ENCODE measurements at regions not wholly inside any gene's neighbourhood (a gene's known extent, or its start where the extent isn't known, plus 50 kb on each side); places are given as distances from the start of the nearest gene placed in this dataset.
A peak's percentile ranks its signal among the peaks of the same experiment; 100 is the strongest.

DNA sequence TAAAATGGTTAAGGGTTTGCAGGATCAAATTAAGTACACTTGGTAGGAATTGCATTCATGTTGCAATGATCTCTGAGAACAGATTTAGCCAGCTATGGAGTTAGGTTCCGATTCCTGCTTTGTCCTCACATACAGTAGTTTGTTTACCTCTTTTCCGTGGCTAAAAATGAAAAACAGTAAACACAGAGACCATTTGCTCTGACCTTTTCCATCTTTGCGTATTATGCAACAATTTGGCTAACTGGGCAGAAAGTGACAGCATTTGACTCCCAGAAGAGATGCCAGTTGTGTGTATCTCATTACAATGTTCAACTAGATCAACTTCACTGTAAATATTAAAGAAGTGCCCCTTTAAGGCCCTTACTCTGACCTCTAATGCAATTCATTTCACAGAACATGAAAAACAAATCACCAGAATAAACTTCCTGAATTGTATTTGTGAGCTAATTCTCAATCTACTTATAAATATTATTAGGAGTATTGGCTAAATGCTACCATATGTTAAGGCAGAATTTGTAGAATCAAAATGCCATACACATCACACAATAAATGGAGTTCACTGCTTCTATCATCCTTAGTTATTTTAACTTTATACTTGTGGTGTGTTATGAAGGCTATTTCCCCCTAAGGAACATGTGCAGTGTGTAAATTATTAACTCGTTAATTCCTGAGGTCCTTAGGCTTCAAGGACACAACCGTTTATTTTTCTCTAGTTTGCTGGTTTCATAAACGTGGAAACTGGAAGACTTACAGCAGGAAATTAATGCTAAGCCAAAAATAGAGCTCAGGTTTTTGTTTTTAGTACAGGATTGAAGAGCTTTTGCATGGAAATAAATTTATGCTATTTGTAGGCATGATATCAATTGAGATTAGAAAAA lies 380.7 kb upstream of the CITED2 start:
- Mint-ChIP-seq H3K27ac (no peak overlapping the region), H3K4me1 (peaks cover 16% of the 10 kb centered on the region), H3K9me3 (no peaks in the 10 kb centered on the region), H3K4me3 (no peak overlapping the region), H3K27me3 (ENCODE audit: insufficient read depth) (peaks cover 3% of the 10 kb centered on the region), H3K36me3 (ENCODE audit: low read depth) (no peaks in the 10 kb centered on the region)
- TF ChIP-seq, protein P1, sequence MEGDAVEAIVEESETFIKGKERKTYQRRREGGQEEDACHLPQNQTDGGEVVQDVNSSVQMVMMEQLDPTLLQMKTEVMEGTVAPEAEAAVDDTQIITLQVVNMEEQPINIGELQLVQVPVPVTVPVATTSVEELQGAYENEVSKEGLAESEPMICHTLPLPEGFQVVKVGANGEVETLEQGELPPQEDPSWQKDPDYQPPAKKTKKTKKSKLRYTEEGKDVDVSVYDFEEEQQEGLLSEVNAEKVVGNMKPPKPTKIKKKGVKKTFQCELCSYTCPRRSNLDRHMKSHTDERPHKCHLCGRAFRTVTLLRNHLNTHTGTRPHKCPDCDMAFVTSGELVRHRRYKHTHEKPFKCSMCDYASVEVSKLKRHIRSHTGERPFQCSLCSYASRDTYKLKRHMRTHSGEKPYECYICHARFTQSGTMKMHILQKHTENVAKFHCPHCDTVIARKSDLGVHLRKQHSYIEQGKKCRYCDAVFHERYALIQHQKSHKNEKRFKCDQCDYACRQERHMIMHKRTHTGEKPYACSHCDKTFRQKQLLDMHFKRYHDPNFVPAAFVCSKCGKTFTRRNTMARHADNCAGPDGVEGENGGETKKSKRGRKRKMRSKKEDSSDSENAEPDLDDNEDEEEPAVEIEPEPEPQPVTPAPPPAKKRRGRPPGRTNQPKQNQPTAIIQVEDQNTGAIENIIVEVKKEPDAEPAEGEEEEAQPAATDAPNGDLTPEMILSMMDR (conservative IDR thresholded peaks at IDR 0.05) = no peak
- Histone ChIP-seq H3K4me3 (ENCODE audit: low read length) (no peak overlapping the region), H3K36me3 (ENCODE audit: control insufficient read depth, insufficient read depth, low read length) (no peaks in the 10 kb centered on the region), H3K27ac (ENCODE audit: low read depth, low read length) (no peak overlapping the region), H3K27me3 (ENCODE audit: control insufficient read depth, insufficient read depth, low read length, poor library complexity, severe bottlenecking) (no peaks in the 10 kb centered on the region), H3K4me1 (ENCODE audit: control insufficient read depth, insufficient read depth, low read length) (peaks cover 19% of the 10 kb centered on the region), H3K9me3 (ENCODE audit: control insufficient read depth, low read length) (no peaks in the 10 kb centered on the region), H3K9ac (ENCODE audit: extremely low read depth, low read length, poor library complexity, severe bottlenecking) (no peak overlapping the region)
- DNase-seq = no peak
- WGBS, 2 experiments (ENCODE audit: insufficient coverage in 1 of 2, insufficient read length in 1 of 2) = 80 to 84% methylated on average over 6 of the region's 6 CpGs

DNA sequence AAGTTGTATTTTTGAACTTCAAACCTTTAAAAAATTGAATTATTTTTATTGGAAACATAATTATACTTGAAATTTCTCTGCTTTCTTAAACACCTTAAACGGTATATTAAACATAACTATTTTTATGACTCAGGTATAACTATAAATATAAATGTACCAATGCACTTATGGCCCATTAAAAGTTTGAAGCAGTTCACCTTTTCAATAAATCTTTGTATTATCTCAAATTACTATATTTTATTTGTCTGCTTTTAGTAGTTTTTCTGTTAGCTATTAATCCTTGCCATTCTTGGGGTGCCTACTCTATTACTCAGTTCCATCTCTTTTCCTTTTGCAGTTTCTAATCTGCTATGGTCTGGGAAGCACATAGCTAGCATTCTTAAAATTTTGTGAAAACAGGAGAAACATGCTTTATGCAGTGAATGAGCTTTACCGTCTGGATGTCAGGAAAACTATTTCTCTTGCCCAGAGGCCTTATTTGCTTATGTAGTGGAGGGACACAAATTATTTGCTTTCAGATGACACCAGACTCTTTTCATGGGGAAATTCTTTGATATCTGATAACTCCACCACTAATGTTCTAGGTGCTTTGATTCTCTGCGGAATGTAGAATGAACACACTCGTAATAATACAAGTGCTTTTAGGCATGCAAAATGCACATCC lies 378.9 kb upstream of the CITED2 start:
- no peaks in the 10 kb centered on the region for H3K9me3 ChIP-seq (ENCODE audit: control insufficient read depth, low read length)
- Mint-ChIP-seq H3K9me3 (no peaks in the 10 kb centered on the region), H3K4me1 (peaks cover 20% of the 10 kb centered on the region), H3K27ac (no peak overlapping the region), H3K4me3 (no peak overlapping the region), H3K27me3 (ENCODE audit: insufficient read depth) (peaks cover 3% of the 10 kb centered on the region), H3K36me3 (ENCODE audit: low read depth) (no peaks in the 10 kb centered on the region)
- H3K36me3 ChIP-seq (ENCODE audit: control insufficient read depth, insufficient read depth, low read length) = no peaks in the 10 kb centered on the region
- peak overlapping the region; percentile 14 for H3K4me3 ChIP-seq (ENCODE audit: low read length)
- WGBS, 2 experiments (ENCODE audit: insufficient coverage in 1 of 2, insufficient read length in 1 of 2) = 42 to 76% methylated on average over 2 to 3 of the region's 4 CpGs
- peaks cover 21% of the 10 kb centered on the region for H3K4me1 ChIP-seq (ENCODE audit: control insufficient read depth, insufficient read depth, low read length)
- H3K27ac ChIP-seq (ENCODE audit: low read depth, low read length) = no peak overlapping the region
- H3K27me3 ChIP-seq (ENCODE audit: control insufficient read depth, insufficient read depth, low read length, poor library complexity, severe bottlenecking) = no peaks in the 10 kb centered on the region
- no peak for DNase-seq
- TF ChIP-seq, protein P1 (conservative IDR thresholded peaks at IDR 0.05) = no peak
- H3K9ac ChIP-seq (ENCODE audit: extremely low read depth, low read length, poor library complexity, severe bottlenecking) = no peak overlapping the region

DNA sequence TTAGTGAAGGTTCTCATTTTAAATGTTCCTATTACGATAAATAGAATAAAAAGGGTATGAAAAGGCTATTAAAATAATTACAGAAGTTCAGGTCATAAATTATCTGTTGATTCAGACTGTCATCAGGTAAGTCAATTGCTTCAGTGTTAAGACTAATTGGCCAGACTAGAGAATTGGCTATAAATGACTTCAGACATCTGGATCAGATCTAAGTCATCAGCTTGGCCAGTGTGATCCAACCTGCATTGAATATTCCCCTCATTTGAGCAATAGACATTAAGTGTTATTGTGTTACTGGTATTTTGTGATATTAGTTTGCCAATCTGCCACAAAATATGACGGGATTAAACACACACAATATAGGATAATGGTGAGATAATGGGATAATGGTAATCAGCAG lies 377.6 kb upstream of the CITED2 start:
- WGBS, 2 experiments (ENCODE audit: insufficient coverage in 1 of 2, insufficient read length in 1 of 2) = 89 to 94% methylated on average over 1 to 2 of the region's 2 CpGs
- no peaks in the 10 kb centered on the region for H3K9me3 Mint-ChIP-seq
- H3K36me3 ChIP-seq (ENCODE audit: control insufficient read depth, insufficient read depth, low read length) = no peaks in the 10 kb centered on the region
- H3K4me1 ChIP-seq (ENCODE audit: control insufficient read depth, insufficient read depth, low read length) = peaks cover 27% of the 10 kb centered on the region
- H3K4me3 Mint-ChIP-seq = no peak overlapping the region
- no peak for DNase-seq
- H3K4me1 Mint-ChIP-seq = peaks cover 22% of the 10 kb centered on the region
- no peaks in the 10 kb centered on the region for H3K36me3 Mint-ChIP-seq (ENCODE audit: low read depth)
- no peaks in the 10 kb centered on the region for H3K9me3 ChIP-seq (ENCODE audit: control insufficient read depth, low read length)
- no peak overlapping the region for H3K27ac Mint-ChIP-seq
- no peaks in the 10 kb centered on the region for H3K27me3 Mint-ChIP-seq (ENCODE audit: insufficient read depth)
- H3K4me3 ChIP-seq (ENCODE audit: low read length) = no peak overlapping the region
- no peak overlapping the region for H3K27ac ChIP-seq (ENCODE audit: low read depth, low read length)
- H3K27me3 ChIP-seq (ENCODE audit: control insufficient read depth, insufficient read depth, low read length, poor library complexity, severe bottlenecking) = no peaks in the 10 kb centered on the region
- H3K9ac ChIP-seq (ENCODE audit: extremely low read depth, low read length, poor library complexity, severe bottlenecking) = no peak overlapping the region
- TF ChIP-seq, protein P1 (conservative IDR thresholded peaks at IDR 0.05) = no peak

Data from endodermal cell (in vitro differentiated cells).